Fibroblast of lung (primary cell): ENCODE measurements at regions not wholly inside any gene's neighbourhood (a gene's known extent, or its start where the extent isn't known, plus 50 kb on each side); places are given as distances from the start of the nearest gene placed in this dataset.

Experiments used
- CTCF ChIP-seq, 2 donors: IDR thresholded peaks in 1 of 2; conservative IDR thresholded peaks in 1 of 2; 1 replicate in 1 of 2; 2 replicates in 1 of 2; pipeline ENCODE4 v1.5.1; 2011 to 2012; ENCODE audit warnings: low read length in 2 of 2, control low read depth in 1 of 2, inconsistent platforms in 1 of 2, low read depth in 1 of 2, mild to moderate bottlenecking in 1 of 2
- EZH2 ChIP-seq: IDR thresholded peaks from 2 replicates; pipeline ENCODE4 v1.5.1; 2012; ENCODE audit warnings: low read length, control low read depth, mild to moderate bottlenecking; ENCODE audit errors: missing control alignments

GRCh38 chr12:67786086-67786485 lies 137.5 kb downstream of the DYRK2 start:
- TF ChIP-seq CTCF (conservative IDR thresholded peaks at IDR 0.05 in 1 of 2, IDR thresholded peaks at IDR 0.05 in 1 of 2; ENCODE audit: low read depth in 1 of 2, low read length in 2 of 2): no peak
- TF ChIP-seq EZH2: no peak
